ENCODE measurements at regions not wholly inside any gene's neighbourhood (a gene's known extent, or its start where the extent isn't known, plus 50 kb on each side); places are given as distances from the start of the nearest gene placed in this dataset.

DNA sequence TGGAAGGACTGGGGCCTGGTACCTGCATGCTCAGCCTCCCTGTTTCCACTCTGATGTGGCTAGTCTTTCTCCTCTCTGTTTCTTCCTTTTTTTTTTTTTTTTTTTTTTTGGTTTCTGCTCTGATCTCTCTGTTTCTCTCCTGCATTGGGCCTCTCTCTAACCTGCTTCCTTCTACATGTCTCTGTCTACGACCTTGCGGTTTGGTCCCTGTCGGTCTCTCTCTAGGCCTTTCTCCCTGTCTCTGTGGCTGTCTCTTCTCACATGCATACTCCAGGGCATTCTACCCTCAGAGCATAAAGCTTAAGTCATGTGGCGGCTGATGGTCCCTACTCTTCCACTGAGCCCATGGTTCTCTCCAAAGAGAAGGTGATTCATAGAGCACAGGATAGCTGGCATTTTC lies 1096.6 kb downstream of the BCL11B start:
- TF ChIP-seq POLR2AphosphoS5 (IDR thresholded peaks at IDR 0.05; ENCODE audit: low read depth, low read length), result no peak
- no peak for TF ChIP-seq POLR2A (IDR thresholded peaks at IDR 0.05; ENCODE audit: low read depth, low read length)
- no peak for TF ChIP-seq PAX5 (IDR thresholded peaks at IDR 0.05; ENCODE audit: insufficient read depth, low read length, severe bottlenecking)
- TF ChIP-seq TAF1 (IDR thresholded peaks at IDR 0.05; ENCODE audit: low read depth, low read length), result no peak
- TF ChIP-seq POU2F2 (IDR thresholded peaks at IDR 0.05; ENCODE audit: low read depth, low read length), result no peak
- TF ChIP-seq SPI1 (IDR thresholded peaks at IDR 0.05; ENCODE audit: low read depth, low read length), result no peak

Data from GM12891 (cell line).